Endothelial cell of umbilical vein (primary cell): ENCODE measurements at regions not wholly inside any gene's neighbourhood (a gene's known extent, or its start where the extent isn't known, plus 50 kb on each side); places are given as distances from the start of the nearest gene placed in this dataset.

Experiments
- BruUV-seq: library from RNA; stranded (reverse); fragments of 400-500 nt; replicated peaks from 2 replicates; lab custom pipeline; 2021; lab: Mats Ljungman, UMichigan
- CTCF ChIA-PET: fragments of 300-600, 350-600 bp; sonication (Branson Sonifier 250); formaldehyde crosslinking; loops from one replicate; lab custom pipeline; 2021; ENCODE audit warnings: antibody characterized with exemption, inconsistent platforms; lab: Charles Lee
- POLR2A ChIA-PET: fragments of 300-600, 350-600 bp; sonication (Branson Sonifier 250); formaldehyde crosslinking; loops from one replicate; lab custom pipeline; 2021; ENCODE audit warnings: antibody characterized with exemption, inconsistent platforms; lab: Charles Lee
- DNase-seq: peaks from one replicate; pipeline ENCODE4 v3.0.0-alpha.2; 2011; ENCODE audit warnings: low read depth, low spot score
- FAIRE-seq: peaks from 2 replicates; lab custom pipeline; 2011; peaks lifted over from hg19 to GRCh38; lab: Jason Lieb, UNC
- H2AFZ ChIP-seq: 2 replicates; pipeline ENCODE4 v1.6.0; 2012; ENCODE audit warnings: low read depth, low read length, control low read depth, inconsistent platforms
- H3K27ac ChIP-seq: 2 replicates; pipeline ENCODE4 v1.5.1; 2011; ENCODE audit warnings: low read depth, mild to moderate bottlenecking, control low read depth, low read length, moderate library complexity; ENCODE audit not compliant: insufficient read depth
- H3K27me3 ChIP-seq, 2 experiments: 2 replicates each; pipeline versions ENCODE4 v1.6.0 to v1.6.1; 2011; ENCODE audit warnings: low read length in 2 of 2, mixed read lengths in 1 of 2; ENCODE audit not compliant: control insufficient read depth in 2 of 2, insufficient read depth in 2 of 2
- H3K36me3 ChIP-seq, 2 experiments: 2 replicates in 1 of 2; 3 replicates in 1 of 2; pipeline ENCODE4 v1.5.1; 2011; ENCODE audit warnings: low read length in 2 of 2, mild to moderate bottlenecking in 1 of 2, moderate library complexity in 1 of 2; ENCODE audit not compliant: control insufficient read depth in 2 of 2, insufficient read depth in 2 of 2; ENCODE audit errors: extremely low read depth in 1 of 2
- H3K4me1 ChIP-seq: 3 replicates; pipeline ENCODE4 v1.5.1; 2011; ENCODE audit warnings: mild to moderate bottlenecking, low read length; ENCODE audit not compliant: control insufficient read depth, insufficient read depth; ENCODE audit errors: extremely low read depth
- H3K4me2 ChIP-seq: 2 replicates; pipeline ENCODE4 v1.6.1; 2011; ENCODE audit warnings: low read length, control low read depth, mixed read lengths; ENCODE audit not compliant: insufficient read depth
- H3K4me3 ChIP-seq, 3 experiments: fragments of 200-600 bp in 1 of 3; sonication (generic), shearing (Covaris generic) in 1 of 3; replicated peaks in 1 of 3; 2 replicates each; pipeline ENCODE4 v1.5.1; 2011 to 2016; ENCODE audit warnings: control low read depth in 3 of 3, low read length in 3 of 3, mild to moderate bottlenecking in 2 of 3, inconsistent platforms in 1 of 3, low read depth in 1 of 3, moderate library complexity in 1 of 3; ENCODE audit not compliant: insufficient read depth in 1 of 3
- H3K79me2 ChIP-seq: 2 replicates; pipeline ENCODE4 v1.6.0; 2012; ENCODE audit warnings: low read length, inconsistent platforms; ENCODE audit not compliant: control insufficient read depth, insufficient read depth
- H3K9ac ChIP-seq: replicated peaks from 2 replicates; pipeline ENCODE3; 2011; ENCODE audit warnings: low read length, control low read depth; ENCODE audit not compliant: insufficient read depth; ENCODE audit errors: extremely low read depth
- H3K9me1 ChIP-seq: replicated peaks from 3 replicates; pipeline ENCODE4 v1.6.0; 2011; ENCODE audit warnings: mild to moderate bottlenecking, low read length; ENCODE audit not compliant: control insufficient read depth, insufficient read depth; ENCODE audit errors: extremely low read depth
- H3K9me3 ChIP-seq: replicated peaks from 2 replicates; pipeline ENCODE4 v1.5.1; 2012; ENCODE audit warnings: low read length, inconsistent platforms; ENCODE audit not compliant: control insufficient read depth, insufficient read depth
- H4K20me1 ChIP-seq: replicated peaks from 2 replicates; pipeline ENCODE3; 2011; ENCODE audit warnings: mild to moderate bottlenecking, low read length; ENCODE audit not compliant: control insufficient read depth, insufficient read depth; ENCODE audit errors: extremely low read depth
- CTCF ChIP-seq, 2 donors: IDR thresholded peaks; 1 replicate in 1 of 2; 2 replicates in 1 of 2; pipeline ENCODE4 v1.5.1; 2011; ENCODE audit warnings: low read length in 2 of 2, mild to moderate bottlenecking in 2 of 2, moderate library complexity in 2 of 2, control low read depth in 1 of 2, inconsistent platforms in 1 of 2, low read depth in 1 of 2; ENCODE audit not compliant: insufficient read depth in 1 of 2; ENCODE audit errors: extremely low read depth in 1 of 2
- EZH2 ChIP-seq: IDR thresholded peaks from 2 replicates; pipeline ENCODE4 v1.6.1; 2012; ENCODE audit warnings: borderline replicate concordance, low read depth, mild to moderate bottlenecking, moderate library complexity, low read length, inconsistent platforms; ENCODE audit not compliant: severe bottlenecking
- FOS ChIP-seq: IDR thresholded peaks from 2 replicates; pipeline ENCODE4 v1.6.1; 2011; ENCODE audit warnings: mild to moderate bottlenecking, low read length, moderate library complexity, borderline replicate concordance; ENCODE audit not compliant: insufficient read depth
- GATA2 ChIP-seq: IDR thresholded peaks from 2 replicates; pipeline ENCODE4 v1.7.0; 2011; ENCODE audit warnings: low read depth, mild to moderate bottlenecking, moderate library complexity, mixed read lengths, low read length; ENCODE audit not compliant: insufficient read length, insufficient read depth
- JUN ChIP-seq: IDR thresholded peaks from 2 replicates; pipeline ENCODE4 v1.6.1; 2011; ENCODE audit warnings: borderline replicate concordance, low read depth; ENCODE audit not compliant: insufficient read length, insufficient read depth
- MAX ChIP-seq: IDR thresholded peaks from 2 replicates; pipeline ENCODE4 v1.6.1; 2011; ENCODE audit not compliant: insufficient read depth, insufficient read length
- MYC ChIP-seq: IDR thresholded peaks from one replicate; pipeline ENCODE4 v1.6.1; 2011; ENCODE audit warnings: mild to moderate bottlenecking, low read depth, low read length
- POLR2A ChIP-seq: IDR thresholded peaks from 2 replicates; pipeline ENCODE4 v1.6.1; 2012; ENCODE audit warnings: low read depth, mild to moderate bottlenecking, control low read depth, low read length
- POLR2AphosphoS5 ChIP-seq: IDR thresholded peaks from 2 replicates; pipeline ENCODE4 v1.6.1; 2012; ENCODE audit warnings: low read depth, mild to moderate bottlenecking, control low read depth, low read length, moderate library complexity; ENCODE audit not compliant: insufficient read depth
- dilution Hi-C: fragments of 300-500 bp; cut with MboI; formaldehyde crosslinking; loops from one replicate; pipeline ENCODE4 v1.15.0; 2019; ENCODE audit warnings: low sequenced_read_pairs; ENCODE audit not compliant: extremely low pct_ligation_motif_present
- intact Hi-C: fragments of 100-400 bp; cut with micrococcal nuclease; formaldehyde crosslinking; loops from one replicate; pipeline ENCODE4 v1.10.0; 2022

GRCh38 chr9:78149702-78150291, 86.1 kb upstream of the CEP78 start:
- FAIRE-seq: no peak
- ChIA-PET POLR2A (no interaction called here), CTCF (interaction anchor here (0.6 to 1.5 kb wide), 4 partner anchors 16 to 779 kb away, joined by 3 to 4 read pairs (median 3); no protein-coding TSS in a partner anchor)
- intact Hi-C loops (no loop called here), dilution Hi-C loops (no loop called here)
- H3K9ac ChIP-seq: no peak overlapping the region
- no peaks in the 10 kb centered on the region for H3K9me1 ChIP-seq
- no peaks in the 10 kb centered on the region for H3K36me3 ChIP-seq
- H3K4me1 ChIP-seq: peaks cover 8% of the 10 kb centered on the region
- H3K27me3 ChIP-seq: no peaks in the 10 kb centered on the region
- no TSS peak for BruUV-seq
- no peak for DNase-seq
- no peak overlapping the region for H3K4me2 ChIP-seq
- H3K79me2 ChIP-seq: no peaks in the 10 kb centered on the region
- H3K27ac ChIP-seq: no peak overlapping the region
- H4K20me1 ChIP-seq: no peaks in the 10 kb centered on the region
- H3K4me3 ChIP-seq: no peak overlapping the region
- TF ChIP-seq GATA2 (no peak), POLR2AphosphoS5 (no peak), POLR2A (no peak), FOS (no peak), JUN (no peak), MYC (no peak), MAX (no peak), EZH2 (no peak), CTCF (IDR thresholded peaks at IDR 0.05; ENCODE audit: extremely low read depth in 1 of 2, insufficient read depth in 1 of 2, low read depth in 1 of 2, low read length in 2 of 2) (no peak)
- no peaks in the 10 kb centered on the region for H3K9me3 ChIP-seq
- no peak overlapping the region for H2AFZ ChIP-seq
